ENCODE measurements at regions not wholly inside any gene's neighbourhood (a gene's known extent, or its start where the extent isn't known, plus 50 kb on each side); places are given as distances from the start of the nearest gene placed in this dataset.
"Not testable (repeated sequence)": the region's sequence is repeated elsewhere in the genome, so short reads cannot be mapped to it uniquely, and the experiment has no call there.

DNA sequence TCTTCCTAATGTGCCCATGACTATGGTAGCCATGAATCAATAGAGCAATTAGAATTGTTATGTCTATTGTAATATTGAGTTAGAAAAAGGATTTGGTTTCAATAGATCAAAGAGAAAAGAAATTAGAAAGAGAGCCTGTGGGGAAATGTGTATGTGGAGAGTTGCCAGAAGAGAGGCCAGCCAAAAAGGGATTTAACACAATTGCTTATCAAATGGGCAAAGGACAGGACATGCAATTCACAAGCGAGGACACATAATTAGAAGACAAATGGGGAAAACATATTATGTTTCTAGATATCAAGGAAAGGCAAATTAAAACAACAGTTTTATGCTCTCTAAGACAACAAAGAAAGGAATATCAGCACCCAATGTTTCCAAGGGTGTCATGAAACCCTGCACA, 403.2 kb upstream of the KLHL29 start:
- WGBS, 5 donors, result 54 to 85% (median 72%) methylated on average over 1 of the region's 1 CpG
- Histone ChIP-seq H3K36me3 (no peaks in the 10 kb centered on the region), H3K27ac (no peak overlapping the region), H3K27me3 (no peaks in the 10 kb centered on the region), H3K4me1 (no peaks in the 10 kb centered on the region), H3K4me3 (no peak overlapping the region), H3K9me3 (no peaks in the 10 kb centered on the region)
- no peak for TF ChIP-seq POLR2A (IDR thresholded peaks at IDR 0.05)
- no peak for TF ChIP-seq POLR2AphosphoS5 (IDR thresholded peaks at IDR 0.05)
- TF ChIP-seq, protein P1, sequence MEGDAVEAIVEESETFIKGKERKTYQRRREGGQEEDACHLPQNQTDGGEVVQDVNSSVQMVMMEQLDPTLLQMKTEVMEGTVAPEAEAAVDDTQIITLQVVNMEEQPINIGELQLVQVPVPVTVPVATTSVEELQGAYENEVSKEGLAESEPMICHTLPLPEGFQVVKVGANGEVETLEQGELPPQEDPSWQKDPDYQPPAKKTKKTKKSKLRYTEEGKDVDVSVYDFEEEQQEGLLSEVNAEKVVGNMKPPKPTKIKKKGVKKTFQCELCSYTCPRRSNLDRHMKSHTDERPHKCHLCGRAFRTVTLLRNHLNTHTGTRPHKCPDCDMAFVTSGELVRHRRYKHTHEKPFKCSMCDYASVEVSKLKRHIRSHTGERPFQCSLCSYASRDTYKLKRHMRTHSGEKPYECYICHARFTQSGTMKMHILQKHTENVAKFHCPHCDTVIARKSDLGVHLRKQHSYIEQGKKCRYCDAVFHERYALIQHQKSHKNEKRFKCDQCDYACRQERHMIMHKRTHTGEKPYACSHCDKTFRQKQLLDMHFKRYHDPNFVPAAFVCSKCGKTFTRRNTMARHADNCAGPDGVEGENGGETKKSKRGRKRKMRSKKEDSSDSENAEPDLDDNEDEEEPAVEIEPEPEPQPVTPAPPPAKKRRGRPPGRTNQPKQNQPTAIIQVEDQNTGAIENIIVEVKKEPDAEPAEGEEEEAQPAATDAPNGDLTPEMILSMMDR (IDR thresholded peaks at IDR 0.05), result no peak
- TF ChIP-seq EP300 (IDR thresholded peaks at IDR 0.05), result no peak
- intact Hi-C loops (cut with DNase I; ENCODE audit: low total_unique reads), result no loop called here
- no peak for DNase-seq

DNA sequence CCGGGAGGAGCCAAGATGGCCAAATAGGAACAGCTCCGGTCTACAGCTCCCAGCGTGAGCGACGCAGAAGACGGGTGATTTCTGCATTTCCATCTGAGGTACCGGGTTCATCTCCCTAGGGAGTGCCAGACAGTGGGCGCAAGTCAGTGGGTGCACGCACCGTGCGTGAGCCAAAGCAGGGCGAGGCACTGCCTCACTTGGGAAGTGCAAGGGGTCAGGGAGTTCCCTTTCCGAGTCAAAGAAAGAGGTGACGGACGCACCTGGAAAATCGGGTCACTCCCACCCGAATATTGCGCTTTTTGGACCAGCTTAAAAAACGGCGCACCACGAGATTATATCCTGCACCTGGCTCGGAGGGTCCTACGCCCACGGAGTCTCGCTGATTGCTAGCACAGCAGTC, 400.8 kb upstream of the KLHL29 start:
- intact Hi-C loops (cut with DNase I; ENCODE audit: low total_unique reads); H3K9me3 ChIP-seq; H3K4me3 ChIP-seq; H3K27me3 ChIP-seq; H3K36me3 ChIP-seq; DNase-seq; H3K4me1 ChIP-seq; H3K27ac ChIP-seq: not testable (repeated sequence)
- 89 to 96% (median 93%) methylated on average over 5 to 18 of the region's 25 CpGs for whole genome bisulfite sequencing, 5 donors

DNA sequence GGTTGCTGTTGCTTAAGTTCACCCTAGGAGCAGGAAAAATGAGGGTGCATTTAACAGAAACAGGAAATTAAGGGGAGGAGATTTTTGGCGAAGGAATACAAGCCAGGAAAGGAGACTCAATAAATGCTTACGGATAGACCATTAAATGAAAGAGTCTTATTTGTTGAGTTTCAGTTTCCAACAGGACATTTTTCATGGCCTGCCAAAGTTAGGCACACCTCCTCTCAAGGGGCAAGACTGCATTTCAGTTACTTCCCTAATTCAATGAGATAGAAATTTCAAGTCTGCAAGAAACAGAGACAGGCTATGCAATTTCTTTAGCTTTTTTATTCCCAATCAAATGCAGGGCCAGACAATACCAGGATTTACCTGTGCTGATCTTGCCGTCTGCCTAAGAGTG, 394.7 kb upstream of the KLHL29 start:
- H3K9me3 ChIP-seq, result no peaks in the 10 kb centered on the region
- TF ChIP-seq, protein P1 (IDR thresholded peaks at IDR 0.05), result no peak
- TF ChIP-seq EP300 (IDR thresholded peaks at IDR 0.05) (no peak), POLR2A (IDR thresholded peaks at IDR 0.05) (no peak), POLR2AphosphoS5 (IDR thresholded peaks at IDR 0.05) (no peak)
- no peaks in the 10 kb centered on the region for H3K36me3 ChIP-seq
- no peaks in the 10 kb centered on the region for H3K4me1 ChIP-seq
- no peak for DNase-seq
- no peaks in the 10 kb centered on the region for H3K27me3 ChIP-seq
- H3K27ac ChIP-seq, result no peak overlapping the region
- 59 to 80% (median 76%) methylated on average over 3 of the region's 3 CpGs for WGBS, 5 donors
- intact Hi-C loops (cut with DNase I; ENCODE audit: low total_unique reads), result no loop called here
- no peak overlapping the region for H3K4me3 ChIP-seq

DNA sequence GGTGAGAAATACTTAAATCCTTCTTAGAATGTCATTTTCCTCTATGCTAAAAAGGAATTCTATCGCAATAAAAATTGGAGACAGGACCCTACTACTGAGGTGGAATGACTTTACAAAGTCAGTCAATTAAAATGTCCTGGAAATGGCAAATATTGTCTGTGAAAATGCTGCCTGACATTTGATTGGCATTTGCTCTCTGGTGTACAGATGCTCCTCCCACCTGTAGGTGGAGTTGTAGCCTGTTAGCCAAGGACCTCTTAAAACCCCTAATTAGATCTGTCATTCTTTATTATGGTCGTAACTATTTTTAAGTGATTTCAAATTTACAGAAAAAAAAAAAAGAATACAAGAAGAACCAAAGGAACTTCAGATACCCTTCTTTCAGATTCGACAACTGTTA, 393.1 kb upstream of the KLHL29 start:
- TF ChIP-seq, protein P1 (IDR thresholded peaks at IDR 0.05), result no peak
- TF ChIP-seq POLR2AphosphoS5 (IDR thresholded peaks at IDR 0.05) (no peak), POLR2A (IDR thresholded peaks at IDR 0.05) (no peak), EP300 (IDR thresholded peaks at IDR 0.05) (no peak)
- Histone ChIP-seq H3K4me1 (no peaks in the 10 kb centered on the region), H3K9me3 (no peaks in the 10 kb centered on the region), H3K27me3 (no peaks in the 10 kb centered on the region), H3K4me3 (no peak overlapping the region), H3K27ac (no peak overlapping the region), H3K36me3 (no peaks in the 10 kb centered on the region)
- no peak for DNase-seq
- intact Hi-C loops (cut with DNase I; ENCODE audit: low total_unique reads), result no loop called here
- 80 to 92% (median 81%) methylated on average over 3 of the region's 3 CpGs for WGBS, 5 donors

DNA sequence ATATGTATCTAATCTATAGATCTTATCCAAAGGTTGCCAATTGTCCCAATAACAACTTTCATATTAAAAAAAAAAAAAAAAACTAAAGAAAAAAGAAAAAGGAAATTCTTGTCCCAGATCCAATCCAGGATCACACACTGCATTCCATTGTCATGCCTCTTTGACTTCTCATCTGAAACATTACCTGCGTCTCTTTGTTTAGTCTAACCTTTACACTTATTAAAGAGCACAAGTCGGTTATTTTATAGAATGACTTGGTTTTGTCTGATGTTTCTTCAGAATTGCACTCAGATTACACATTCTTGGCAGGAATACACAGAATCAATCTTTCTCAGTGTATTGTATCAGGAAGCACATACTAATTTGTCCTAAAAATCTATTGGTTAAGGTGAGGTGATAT, 392.5 kb upstream of the KLHL29 start:
- DNase-seq, result no peak
- no peaks in the 10 kb centered on the region for H3K27me3 ChIP-seq
- WGBS, 5 donors, result 45 to 65% (median 56%) methylated on average over 2 of the region's 2 CpGs
- no peak overlapping the region for H3K27ac ChIP-seq
- TF ChIP-seq, protein P1 (IDR thresholded peaks at IDR 0.05), result no peak
- no peak for TF ChIP-seq POLR2AphosphoS5 (IDR thresholded peaks at IDR 0.05)
- TF ChIP-seq POLR2A (IDR thresholded peaks at IDR 0.05), result no peak
- no peak for TF ChIP-seq EP300 (IDR thresholded peaks at IDR 0.05)
- no peaks in the 10 kb centered on the region for H3K36me3 ChIP-seq
- no peak overlapping the region for H3K4me3 ChIP-seq
- H3K9me3 ChIP-seq, result no peaks in the 10 kb centered on the region
- intact Hi-C loops (cut with DNase I; ENCODE audit: low total_unique reads), result no loop called here
- no peaks in the 10 kb centered on the region for H3K4me1 ChIP-seq
